ENCODE measurements at regions not wholly inside any gene's neighbourhood (a gene's known extent, or its start where the extent isn't known, plus 50 kb on each side); places are given as distances from the start of the nearest gene placed in this dataset.

- TF ChIP-seq CTCF (conservative IDR thresholded peaks at IDR 0.05; ENCODE audit: low read length) (no peak), EZH2phosphoT487 (IDR thresholded peaks at IDR 0.05; ENCODE audit: borderline replicate concordance) (no peak)
Measured at GRCh38 chr6:166798652-166799051, 157.7 kb downstream of the RNASET2 start.

All from Loucy (cell line).